ENCODE measurements at regions not wholly inside any gene's neighbourhood (a gene's known extent, or its start where the extent isn't known, plus 50 kb on each side); places are given as distances from the start of the nearest gene placed in this dataset.

DNA sequence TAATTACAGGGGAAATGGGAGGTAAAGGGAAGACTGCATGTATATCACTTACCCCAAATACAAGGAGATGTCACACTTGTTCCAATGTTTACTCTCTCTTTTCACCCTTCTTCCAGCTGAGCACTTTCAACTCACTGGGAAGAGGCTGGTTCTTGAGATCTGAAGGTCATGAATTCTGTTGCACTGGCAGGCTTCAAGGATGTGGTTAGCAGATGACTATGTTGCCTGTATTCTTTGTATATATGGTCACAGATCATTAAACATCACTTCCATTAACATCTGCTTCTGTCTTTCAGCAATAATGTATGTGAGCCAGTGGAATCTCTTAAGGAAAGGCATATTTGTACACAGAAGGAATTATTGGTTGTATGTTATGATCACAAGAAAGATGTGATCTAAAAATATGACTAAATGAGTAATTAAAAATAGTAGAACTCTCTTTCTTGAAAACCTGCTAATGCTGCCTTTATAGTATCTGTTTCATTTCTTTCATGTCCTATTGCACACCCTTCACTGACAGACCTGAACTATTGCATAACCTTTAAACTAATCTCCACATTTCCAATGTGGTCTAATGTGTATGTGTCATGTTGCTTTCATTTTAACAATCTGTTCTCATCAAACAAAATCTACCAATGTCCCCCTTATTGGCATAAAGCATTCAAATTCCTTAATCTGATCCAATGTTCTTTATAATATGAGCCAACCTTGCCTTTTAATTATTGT, 131.4 kb upstream of the EPHA7 start:
- Histone ChIP-seq H3K9me3 (no peaks in the 10 kb centered on the region), H3K27me3 (ENCODE audit: low read depth) (no peaks in the 10 kb centered on the region), H3K27ac (no peak overlapping the region), H3K4me1 (no peaks in the 10 kb centered on the region), H3K36me3 (no peaks in the 10 kb centered on the region), H3K4me3 (no peak overlapping the region)
- intact Hi-C loops (cut with DNase I), result no loop called here
- TF ChIP-seq, protein P1, sequence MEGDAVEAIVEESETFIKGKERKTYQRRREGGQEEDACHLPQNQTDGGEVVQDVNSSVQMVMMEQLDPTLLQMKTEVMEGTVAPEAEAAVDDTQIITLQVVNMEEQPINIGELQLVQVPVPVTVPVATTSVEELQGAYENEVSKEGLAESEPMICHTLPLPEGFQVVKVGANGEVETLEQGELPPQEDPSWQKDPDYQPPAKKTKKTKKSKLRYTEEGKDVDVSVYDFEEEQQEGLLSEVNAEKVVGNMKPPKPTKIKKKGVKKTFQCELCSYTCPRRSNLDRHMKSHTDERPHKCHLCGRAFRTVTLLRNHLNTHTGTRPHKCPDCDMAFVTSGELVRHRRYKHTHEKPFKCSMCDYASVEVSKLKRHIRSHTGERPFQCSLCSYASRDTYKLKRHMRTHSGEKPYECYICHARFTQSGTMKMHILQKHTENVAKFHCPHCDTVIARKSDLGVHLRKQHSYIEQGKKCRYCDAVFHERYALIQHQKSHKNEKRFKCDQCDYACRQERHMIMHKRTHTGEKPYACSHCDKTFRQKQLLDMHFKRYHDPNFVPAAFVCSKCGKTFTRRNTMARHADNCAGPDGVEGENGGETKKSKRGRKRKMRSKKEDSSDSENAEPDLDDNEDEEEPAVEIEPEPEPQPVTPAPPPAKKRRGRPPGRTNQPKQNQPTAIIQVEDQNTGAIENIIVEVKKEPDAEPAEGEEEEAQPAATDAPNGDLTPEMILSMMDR (IDR thresholded peaks at IDR 0.05), result no peak
- ATAC-seq (no peak), DNase-seq (no peak)

DNA sequence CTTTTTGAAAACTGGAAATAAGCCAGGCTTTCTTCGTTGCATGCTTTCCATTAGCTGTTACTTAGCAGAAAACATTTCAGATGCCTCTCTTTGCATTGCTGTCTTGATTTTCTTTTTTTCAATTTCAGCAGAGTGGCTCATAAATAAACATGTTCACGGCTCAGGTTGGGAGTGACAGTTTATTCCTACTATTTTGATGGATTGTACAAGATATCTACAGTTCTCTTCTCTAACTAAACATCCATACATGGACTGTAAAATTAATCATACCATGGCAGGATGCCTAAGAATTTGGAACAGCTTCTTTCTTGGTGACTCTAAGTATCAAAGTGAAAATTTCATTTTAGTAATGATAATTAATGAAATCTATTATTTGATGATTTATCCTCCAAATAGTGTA, 130.5 kb upstream of the EPHA7 start:
- H3K27me3 ChIP-seq (ENCODE audit: low read depth), result no peaks in the 10 kb centered on the region
- no peaks in the 10 kb centered on the region for H3K9me3 ChIP-seq
- H3K4me1 ChIP-seq, result no peaks in the 10 kb centered on the region
- TF ChIP-seq, protein P1 (IDR thresholded peaks at IDR 0.05), result no peak
- no peak overlapping the region for H3K4me3 ChIP-seq
- ATAC-seq (no peak), DNase-seq (no peak)
- H3K27ac ChIP-seq, result no peak overlapping the region
- intact Hi-C loops (cut with DNase I), result no loop called here
- H3K36me3 ChIP-seq, result no peaks in the 10 kb centered on the region

DNA sequence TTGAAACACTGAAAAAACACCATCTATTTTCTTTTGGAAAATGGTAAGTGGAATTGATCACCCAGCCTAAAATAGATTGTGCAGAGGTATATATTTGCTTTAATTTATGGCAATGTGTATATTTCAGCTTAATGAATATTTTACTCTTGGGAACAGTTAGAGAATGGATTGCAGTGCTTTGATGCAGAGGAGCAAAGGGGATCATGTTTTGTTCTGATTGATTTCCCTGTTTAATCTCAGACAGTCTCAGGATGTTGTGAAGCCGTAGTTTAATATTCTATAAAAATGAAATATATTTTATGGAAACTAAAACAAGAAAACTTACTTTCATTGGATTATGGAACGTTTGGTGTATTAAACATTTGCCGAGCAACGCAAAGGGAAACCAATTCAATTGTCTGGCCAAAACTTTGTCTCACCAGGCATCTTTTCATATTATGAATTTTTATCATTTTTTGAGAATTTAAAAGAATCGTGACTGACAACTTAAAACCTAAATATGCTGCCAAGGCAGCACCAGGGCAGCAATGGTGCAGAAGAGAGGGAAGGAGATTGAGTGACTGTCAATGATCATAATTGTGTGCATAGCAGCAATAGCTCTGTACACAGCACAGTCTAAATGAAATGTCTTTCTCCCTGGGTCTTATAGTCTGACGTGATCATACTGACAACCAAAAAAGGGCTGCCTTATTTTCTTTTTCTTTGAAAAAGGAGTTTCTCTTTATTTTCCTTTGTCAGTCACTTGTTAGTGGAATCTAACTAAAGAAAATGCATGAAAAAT, 105.5 kb upstream of the EPHA7 start:
- Histone ChIP-seq H3K27ac (no peak overlapping the region), H3K4me1 (no peaks in the 10 kb centered on the region), H3K9me3 (no peaks in the 10 kb centered on the region), H3K27me3 (ENCODE audit: low read depth) (no peaks in the 10 kb centered on the region), H3K4me3 (no peak overlapping the region), H3K36me3 (no peaks in the 10 kb centered on the region)
- intact Hi-C loops (cut with DNase I), result no loop called here
- DNase-seq (no peak), ATAC-seq (no peak)
- TF ChIP-seq, protein P1 (IDR thresholded peaks at IDR 0.05), result no peak

DNA sequence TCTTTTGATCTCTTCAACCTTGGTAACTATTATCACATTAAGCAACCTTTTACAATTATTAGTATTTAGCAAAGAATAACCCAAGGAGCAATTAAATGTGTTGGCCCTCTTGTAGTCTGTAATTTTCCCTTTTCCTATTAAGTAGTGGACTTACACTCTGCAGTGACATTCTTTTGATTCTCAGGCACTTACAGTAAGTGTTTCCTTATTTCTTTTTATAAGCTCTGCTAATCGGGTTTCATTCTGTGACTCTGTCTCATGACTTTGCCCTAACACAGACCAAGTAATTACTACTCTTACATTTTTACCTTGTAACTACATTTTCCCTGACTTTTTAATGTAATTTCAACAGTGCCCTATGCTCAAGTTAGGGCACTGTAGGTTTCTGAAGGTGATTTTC, 104.0 kb upstream of the EPHA7 start:
- TF ChIP-seq, protein P1 (IDR thresholded peaks at IDR 0.05), result no peak
- H3K36me3 ChIP-seq, result no peaks in the 10 kb centered on the region
- DNase-seq, result no peak
- no peak for ATAC-seq
- H3K27ac ChIP-seq, result no peak overlapping the region
- intact Hi-C loops (cut with DNase I), result no loop called here
- H3K9me3 ChIP-seq, result no peaks in the 10 kb centered on the region
- H3K4me1 ChIP-seq, result no peaks in the 10 kb centered on the region
- H3K27me3 ChIP-seq (ENCODE audit: low read depth), result no peaks in the 10 kb centered on the region
- H3K4me3 ChIP-seq, result no peak overlapping the region

DNA sequence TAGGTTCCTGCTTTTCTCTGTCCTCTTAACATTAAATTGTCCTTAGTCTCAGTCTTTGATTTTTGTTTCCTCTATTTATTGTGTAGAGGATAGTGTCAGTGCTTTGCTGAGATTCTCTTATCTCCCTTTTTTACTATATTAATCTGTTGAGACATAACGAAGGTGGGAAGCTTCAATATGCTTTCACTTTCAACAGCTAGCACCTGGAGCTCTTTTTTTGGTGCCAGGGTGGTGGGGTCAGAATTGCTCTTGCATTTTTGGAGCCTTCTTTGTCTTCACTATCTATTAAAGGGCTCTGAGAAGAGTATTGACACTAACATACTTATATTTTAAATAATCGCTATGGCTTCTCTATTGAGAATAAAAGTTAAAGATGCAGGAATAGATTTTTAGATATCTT, 97.1 kb upstream of the EPHA7 start:
- intact Hi-C loops (cut with DNase I), result no loop called here
- Histone ChIP-seq H3K9me3 (no peaks in the 10 kb centered on the region), H3K27me3 (ENCODE audit: low read depth) (no peaks in the 10 kb centered on the region), H3K36me3 (no peaks in the 10 kb centered on the region), H3K4me3 (no peak overlapping the region), H3K4me1 (no peaks in the 10 kb centered on the region), H3K27ac (no peak overlapping the region)
- TF ChIP-seq, protein P1 (IDR thresholded peaks at IDR 0.05), result no peak
- ATAC-seq (no peak), DNase-seq (no peak)
